GM10266 (cell line): ENCODE measurements at regions not wholly inside any gene's neighbourhood (a gene's known extent, or its start where the extent isn't known, plus 50 kb on each side); places are given as distances from the start of the nearest gene placed in this dataset.
"Not testable (repeated sequence)": the region's sequence is repeated elsewhere in the genome, so short reads cannot be mapped to it uniquely, and the experiment has no call there.

Source experiments
- DNase-seq: peaks from one replicate; pipeline ENCODE4 v3.0.0; 2012; ENCODE audit errors: extremely low spot score
- CTCF ChIP-seq: IDR thresholded peaks from 2 replicates; pipeline ENCODE4 v1.5.1; 2012; ENCODE audit warnings: mild to moderate bottlenecking, low read depth; ENCODE audit not compliant: control insufficient read depth, insufficient read depth; ENCODE audit errors: missing control alignments

- DNase-seq: no peak
- TF ChIP-seq CTCF: no peak
Observed at GRCh38 chr3:177490626-177491025, 293.3 kb upstream of the TBL1XR1 start.

- DNase-seq: no peak
- no peak for TF ChIP-seq CTCF
Observed at GRCh38 chr3:177491296-177492032, 294.2 kb upstream of the TBL1XR1 start.

- no peak for TF ChIP-seq CTCF
- no peak for DNase-seq
Observed at GRCh38 chr3:177493091-177493490, 295.8 kb upstream of the TBL1XR1 start.

GRCh38 chr3:177494216-177494615, 296.9 kb upstream of the TBL1XR1 start:
- no peak for TF ChIP-seq CTCF
- no peak for DNase-seq

- DNase-seq: no peak
- TF ChIP-seq CTCF: no peak
Observed at GRCh38 chr3:177495566-177495965, 298.3 kb upstream of the TBL1XR1 start.

- no peak for TF ChIP-seq CTCF
- no peak for DNase-seq
Observed at GRCh38 chr3:177498037-177498857, 301.0 kb upstream of the TBL1XR1 start.

GRCh38 chr3:177499039-177499438, 301.8 kb upstream of the TBL1XR1 start:
- DNase-seq: not testable (repeated sequence)
